ENCODE measurements at regions not wholly inside any gene's neighbourhood (a gene's known extent, or its start where the extent isn't known, plus 50 kb on each side); places are given as distances from the start of the nearest gene placed in this dataset.
"Not testable (repeated sequence)": the region's sequence is repeated elsewhere in the genome, so short reads cannot be mapped to it uniquely, and the experiment has no call there.

DNA sequence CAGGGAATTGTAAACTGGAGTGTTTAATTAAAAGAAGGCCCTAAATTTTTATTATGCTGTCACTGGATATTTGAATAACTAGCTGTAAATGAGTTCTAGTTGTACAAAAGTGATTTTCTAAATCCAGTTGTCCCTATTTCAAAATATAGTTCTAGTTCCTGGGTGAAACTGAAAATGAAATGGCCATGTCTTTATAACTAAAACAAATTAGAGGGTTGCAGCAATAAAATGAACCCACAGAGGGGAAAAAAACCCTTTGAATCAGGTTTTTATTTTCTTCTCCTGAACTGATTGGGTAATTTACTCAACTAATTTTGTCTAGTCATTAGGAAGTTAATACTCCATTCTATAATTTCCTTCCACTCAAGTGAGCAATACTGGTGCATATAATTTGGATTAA, 55.6 kb upstream of the MAP4K3 start:
- Histone ChIP-seq H3K27me3 (no peaks in the 10 kb centered on the region), H3K9me3 (no peaks in the 10 kb centered on the region), H3K36me3 (no peaks in the 10 kb centered on the region), H3K4me3 (no peak overlapping the region), H3K4me1 (no peaks in the 10 kb centered on the region), H3K27ac (no peak overlapping the region)
- no peak for DNase-seq (ENCODE audit: low spot score in 2 of 2)
- intact Hi-C loops (cut with DNase I): no loop called here
- TF ChIP-seq, protein P1, sequence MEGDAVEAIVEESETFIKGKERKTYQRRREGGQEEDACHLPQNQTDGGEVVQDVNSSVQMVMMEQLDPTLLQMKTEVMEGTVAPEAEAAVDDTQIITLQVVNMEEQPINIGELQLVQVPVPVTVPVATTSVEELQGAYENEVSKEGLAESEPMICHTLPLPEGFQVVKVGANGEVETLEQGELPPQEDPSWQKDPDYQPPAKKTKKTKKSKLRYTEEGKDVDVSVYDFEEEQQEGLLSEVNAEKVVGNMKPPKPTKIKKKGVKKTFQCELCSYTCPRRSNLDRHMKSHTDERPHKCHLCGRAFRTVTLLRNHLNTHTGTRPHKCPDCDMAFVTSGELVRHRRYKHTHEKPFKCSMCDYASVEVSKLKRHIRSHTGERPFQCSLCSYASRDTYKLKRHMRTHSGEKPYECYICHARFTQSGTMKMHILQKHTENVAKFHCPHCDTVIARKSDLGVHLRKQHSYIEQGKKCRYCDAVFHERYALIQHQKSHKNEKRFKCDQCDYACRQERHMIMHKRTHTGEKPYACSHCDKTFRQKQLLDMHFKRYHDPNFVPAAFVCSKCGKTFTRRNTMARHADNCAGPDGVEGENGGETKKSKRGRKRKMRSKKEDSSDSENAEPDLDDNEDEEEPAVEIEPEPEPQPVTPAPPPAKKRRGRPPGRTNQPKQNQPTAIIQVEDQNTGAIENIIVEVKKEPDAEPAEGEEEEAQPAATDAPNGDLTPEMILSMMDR (IDR thresholded peaks at IDR 0.05): no peak

DNA sequence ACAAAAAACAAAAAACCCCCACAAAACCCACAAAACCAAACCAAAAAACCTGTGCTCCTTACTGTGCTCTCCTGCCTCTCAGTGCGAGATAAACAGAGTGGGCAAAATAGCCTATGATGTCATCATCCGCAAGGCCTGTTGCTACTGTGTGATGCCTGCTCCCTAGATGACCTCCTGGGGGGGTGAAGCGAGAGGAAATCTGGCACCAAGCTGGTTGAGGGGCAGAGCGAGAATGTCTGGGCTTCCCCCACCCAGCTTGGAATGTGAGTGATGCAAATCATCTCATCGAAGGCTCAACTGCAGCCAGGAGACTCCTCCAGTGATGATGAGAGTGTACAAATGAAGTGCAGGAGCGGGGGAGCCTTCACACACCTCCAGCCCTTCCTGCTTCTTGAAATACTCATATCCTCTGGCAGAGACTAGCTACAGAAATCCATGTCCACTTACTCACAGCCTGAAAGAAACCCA, 57.7 kb upstream of the MAP4K3 start:
- H3K36me3 ChIP-seq: no peaks in the 10 kb centered on the region
- H3K27ac ChIP-seq: no peak overlapping the region
- TF ChIP-seq, protein P1 (IDR thresholded peaks at IDR 0.05): no peak
- DNase-seq (ENCODE audit: low spot score in 2 of 2): no peak
- H3K4me3 ChIP-seq: no peak overlapping the region
- intact Hi-C loops (cut with DNase I): no loop called here
- H3K9me3 ChIP-seq: no peaks in the 10 kb centered on the region
- H3K27me3 ChIP-seq: no peaks in the 10 kb centered on the region
- H3K4me1 ChIP-seq: peaks cover 0 to 3% of the 10 kb centered on the region in 2 donors

DNA sequence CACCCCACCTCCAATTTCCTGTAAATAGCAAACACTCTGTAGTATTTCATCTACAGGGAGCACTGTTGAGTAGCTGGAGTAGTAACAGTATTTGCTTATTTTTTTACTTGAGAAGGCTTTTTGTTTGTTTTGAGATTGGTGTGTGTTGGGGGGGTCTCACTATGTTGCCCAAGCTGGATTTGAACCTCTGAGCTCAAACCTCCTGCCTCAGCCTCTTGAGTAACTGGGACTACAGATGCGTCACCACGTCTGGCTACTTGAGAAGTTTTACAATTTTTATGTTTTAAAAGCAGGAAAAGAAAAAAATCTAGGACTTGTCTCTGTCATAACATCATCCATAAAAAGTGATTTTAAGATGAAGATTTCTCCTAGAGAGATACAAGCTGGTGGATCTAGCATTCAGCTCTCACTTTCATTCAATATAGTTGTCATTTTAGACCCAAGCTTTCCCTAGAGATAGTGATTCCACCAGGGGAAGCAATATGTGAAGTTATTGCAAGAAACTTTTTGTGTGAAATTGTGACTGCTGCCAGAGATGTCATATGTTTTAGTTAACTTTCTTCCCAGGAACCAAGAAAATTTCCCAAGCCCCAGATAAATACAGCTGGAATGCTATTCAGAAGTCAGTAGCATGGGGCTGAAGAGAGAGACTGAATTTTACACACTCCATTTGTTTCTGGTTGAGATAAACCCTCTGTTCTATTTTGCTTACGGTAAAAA, 60.2 kb upstream of the MAP4K3 start:
- no peak overlapping the region for H3K4me3 ChIP-seq
- no peaks in the 10 kb centered on the region for H3K36me3 ChIP-seq
- TF ChIP-seq, protein P1 (IDR thresholded peaks at IDR 0.05): no peak
- intact Hi-C loops (cut with DNase I): no loop called here
- H3K27ac ChIP-seq: no peak overlapping the region
- DNase-seq (ENCODE audit: low spot score in 2 of 2): no peak
- peaks cover 0 to 13% of the 10 kb centered on the region in 2 donors for H3K4me1 ChIP-seq
- H3K9me3 ChIP-seq: no peaks in the 10 kb centered on the region
- no peaks in the 10 kb centered on the region for H3K27me3 ChIP-seq

DNA sequence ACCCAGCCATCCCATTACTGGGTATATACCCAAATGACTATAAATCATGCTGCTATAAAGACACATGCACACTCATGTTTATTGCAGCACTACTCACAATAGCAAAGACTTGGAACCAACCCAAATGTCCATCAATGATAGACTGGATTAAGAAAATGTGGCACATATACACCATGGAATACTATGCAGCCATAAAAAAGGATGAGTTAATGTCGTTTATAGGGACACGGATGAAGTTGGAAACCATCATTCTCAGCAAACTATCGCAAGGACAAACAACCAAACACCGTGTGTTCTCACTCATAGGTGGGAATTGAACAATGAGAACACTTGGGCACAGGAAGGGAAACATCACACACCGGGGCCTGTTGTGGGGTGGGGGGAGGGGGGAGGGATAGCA, 61.1 kb upstream of the MAP4K3 start:
- H3K4me3 ChIP-seq; H3K9me3 ChIP-seq; DNase-seq (ENCODE audit: low spot score in 2 of 2); H3K36me3 ChIP-seq; H3K27ac ChIP-seq; intact Hi-C loops (cut with DNase I); H3K27me3 ChIP-seq: not testable (repeated sequence)
- peaks cover 0 to 15% of the 10 kb centered on the region in 2 donors for H3K4me1 ChIP-seq

DNA sequence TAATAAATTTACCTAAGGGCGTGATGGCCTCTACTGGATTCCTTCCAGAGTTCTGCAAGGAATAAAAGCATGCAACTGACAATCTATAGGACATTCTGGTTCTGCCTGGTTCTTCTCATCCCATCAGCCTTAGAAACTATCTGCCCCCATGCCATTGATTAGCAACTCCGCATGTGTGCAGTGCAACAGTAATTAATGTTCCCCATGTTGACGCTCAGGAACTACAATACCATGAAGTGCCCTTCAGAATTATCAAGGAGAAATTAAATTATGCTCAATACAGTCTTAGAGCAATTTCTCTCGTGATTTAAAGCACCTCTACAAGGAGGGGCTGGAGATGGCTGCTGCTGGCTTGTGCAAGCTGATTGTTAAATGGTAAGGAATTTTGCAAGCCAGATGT, 61.7 kb upstream of the MAP4K3 start:
- Histone ChIP-seq H3K27me3 (no peaks in the 10 kb centered on the region), H3K4me1 (peaks cover 0 to 15% of the 10 kb centered on the region in 2 donors), H3K9me3 (no peaks in the 10 kb centered on the region), H3K36me3 (no peaks in the 10 kb centered on the region), H3K4me3 (no peak overlapping the region), H3K27ac (no peak overlapping the region)
- no peak for DNase-seq (ENCODE audit: low spot score in 2 of 2)
- TF ChIP-seq, protein P1 (IDR thresholded peaks at IDR 0.05): no peak
- intact Hi-C loops (cut with DNase I): no loop called here

DNA sequence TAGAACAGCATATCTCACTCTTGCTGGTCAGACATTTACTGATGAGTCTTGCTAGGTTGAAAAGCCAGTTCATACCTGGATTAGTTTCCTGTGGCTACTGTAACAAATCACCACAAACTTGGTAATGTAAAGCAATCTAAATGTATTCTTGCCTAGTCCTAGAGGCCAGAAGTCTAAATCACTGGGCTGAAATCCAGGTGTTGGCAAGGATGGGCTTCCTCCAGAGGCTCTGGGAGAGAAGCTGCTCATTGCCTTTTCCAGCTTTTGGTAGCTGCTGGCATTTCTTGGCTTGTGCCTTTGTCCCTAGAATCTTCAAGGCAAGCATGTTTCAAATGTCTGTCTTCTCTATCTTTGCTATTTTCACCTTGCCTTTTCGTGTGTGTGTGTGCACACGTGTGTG, 62.3 kb upstream of the MAP4K3 start:
- TF ChIP-seq, protein P1 (IDR thresholded peaks at IDR 0.05): no peak
- no peak overlapping the region for H3K27ac ChIP-seq
- no peak for DNase-seq (ENCODE audit: low spot score in 2 of 2)

More for the DNA sequence above, 62.3 kb upstream of the MAP4K3 start:
- no peaks in the 10 kb centered on the region for H3K9me3 ChIP-seq
- H3K36me3 ChIP-seq: no peaks in the 10 kb centered on the region
- H3K4me1 ChIP-seq: peaks cover 0 to 17% of the 10 kb centered on the region in 2 donors
- H3K27me3 ChIP-seq: no peaks in the 10 kb centered on the region
- H3K4me3 ChIP-seq: no peak overlapping the region
- intact Hi-C loops (cut with DNase I): no loop called here

All from ascending aorta (tissue), 2 donors.